Gastroesophageal sphincter (tissue), 4 donors: ENCODE measurements at regions not wholly inside any gene's neighbourhood (a gene's known extent, or its start where the extent isn't known, plus 50 kb on each side); places are given as distances from the start of the nearest gene placed in this dataset.

Source experiments
- ATAC-seq: fragments of 150-250 bp; one replicate; pipeline ENCODE4 v1.9.1; 2016; ENCODE audit warnings: mild to moderate bottlenecking, moderate library complexity
- H3K27ac ChIP-seq, 4 donors: fragments of 200-600 bp; sonication (generic) in 3 of 4; 1 replicate in 3 of 4; 2 replicates in 1 of 4; pipeline ENCODE4 v1.5.1; 2016 to 2019
- H3K27me3 ChIP-seq: fragments of 200-600 bp; sonication (generic); one replicate; pipeline ENCODE4 v1.5.1; 2019
- H3K36me3 ChIP-seq, 2 donors: fragments of 200-600 bp; sonication (generic); one replicate each; pipeline ENCODE4 v1.5.1; 2019; ENCODE audit warnings: control low read depth in 1 of 2
- H3K4me1 ChIP-seq, 3 donors: fragments of 200-600 bp; sonication (generic); 1 replicate in 2 of 3; 2 replicates in 1 of 3; pipeline ENCODE4 v1.5.1; 2016 to 2019; ENCODE audit warnings: control low read depth in 2 of 3
- H3K4me3 ChIP-seq, 2 donors: fragments of 200-600 bp; sonication (generic); one replicate each; pipeline ENCODE4 v1.5.1; 2019; ENCODE audit warnings: mild to moderate bottlenecking in 1 of 2, moderate library complexity in 1 of 2
- H3K9me3 ChIP-seq, 3 donors: fragments of 200-600 bp; sonication (generic); one replicate each; pipeline ENCODE4 v1.5.1; 2017 to 2019; ENCODE audit warnings: control low read depth in 2 of 3
- EP300 ChIP-seq: sonication (generic); formaldehyde crosslinking; IDR thresholded peaks from one replicate; pipeline ENCODE4 v1.6.1; 2017; ENCODE audit warnings: antibody characterized with exemption, mild to moderate bottlenecking
- POLR2A ChIP-seq, 2 donors: fragments of 450-650 bp; IDR thresholded peaks; one replicate each; pipeline ENCODE4 v1.6.1; 2017; ENCODE audit warnings: antibody characterized with exemption in 2 of 2, mild to moderate bottlenecking in 2 of 2, moderate library complexity in 1 of 2
- POLR2AphosphoS5 ChIP-seq: sonication (generic); formaldehyde crosslinking; IDR thresholded peaks from one replicate; pipeline ENCODE4 v1.6.1; 2017; ENCODE audit warnings: antibody characterized with exemption
- WGBS, 2 donors: methylation state at CpG; one replicate each; pipeline ENCODE4 v1.1.5; 2018; ENCODE audit warnings: low coverage in 1 of 2; 5-methylcytosine and 5-hydroxymethylcytosine counted together
- TF ChIP-seq, protein P1 (sequence below), 4 experiments: fragments of 200-600 bp in 2 of 4; fragments of 450-650 bp in 2 of 4; sonication (generic) in 1 of 4; IDR thresholded peaks; one replicate each; pipeline ENCODE4 v1.5.1; 2017 to 2019; ENCODE audit warnings: antibody characterized with exemption in 4 of 4, mild to moderate bottlenecking in 2 of 4, moderate library complexity in 2 of 4

DNA sequence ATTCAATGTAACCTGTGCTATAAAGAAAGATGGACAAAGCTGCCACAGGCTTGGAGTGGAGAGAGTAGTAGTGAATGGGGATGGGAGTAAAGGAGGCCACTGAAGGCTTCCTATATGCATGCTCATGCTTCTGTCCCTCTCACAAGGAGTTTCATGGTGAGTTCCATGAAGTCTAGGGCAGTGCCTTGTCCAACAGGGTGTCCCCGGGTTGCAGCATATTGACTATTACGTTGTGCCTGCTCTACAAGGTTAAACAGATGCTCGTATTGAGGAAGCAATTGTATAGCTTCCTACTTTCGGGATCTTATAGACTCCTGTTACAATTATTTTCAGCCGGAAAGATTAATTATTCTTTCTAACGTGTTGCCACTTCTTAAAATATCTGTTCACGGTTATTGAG is 129.1 kb upstream of the PIK3R1 start:
- H3K27ac ChIP-seq = peak overlapping the region in 3 of 4 donors; percentile 32 to 58 (median 55)
- WGBS, 2 donors = 64 to 86% methylated on average over 2 to 7 of the region's 7 CpGs
- no peak overlapping the region for H3K4me3 ChIP-seq
- H3K36me3 ChIP-seq = no peaks in the 10 kb centered on the region
- peaks cover 0 to 7% (median 0%) of the 10 kb centered on the region in 3 donors for H3K9me3 ChIP-seq
- H3K27me3 ChIP-seq = no peaks in the 10 kb centered on the region
- peaks cover 0 to 24% (median 11%) of the 10 kb centered on the region in 3 donors for H3K4me1 ChIP-seq
- ATAC-seq = peak; percentile 46
- TF ChIP-seq, protein P1, sequence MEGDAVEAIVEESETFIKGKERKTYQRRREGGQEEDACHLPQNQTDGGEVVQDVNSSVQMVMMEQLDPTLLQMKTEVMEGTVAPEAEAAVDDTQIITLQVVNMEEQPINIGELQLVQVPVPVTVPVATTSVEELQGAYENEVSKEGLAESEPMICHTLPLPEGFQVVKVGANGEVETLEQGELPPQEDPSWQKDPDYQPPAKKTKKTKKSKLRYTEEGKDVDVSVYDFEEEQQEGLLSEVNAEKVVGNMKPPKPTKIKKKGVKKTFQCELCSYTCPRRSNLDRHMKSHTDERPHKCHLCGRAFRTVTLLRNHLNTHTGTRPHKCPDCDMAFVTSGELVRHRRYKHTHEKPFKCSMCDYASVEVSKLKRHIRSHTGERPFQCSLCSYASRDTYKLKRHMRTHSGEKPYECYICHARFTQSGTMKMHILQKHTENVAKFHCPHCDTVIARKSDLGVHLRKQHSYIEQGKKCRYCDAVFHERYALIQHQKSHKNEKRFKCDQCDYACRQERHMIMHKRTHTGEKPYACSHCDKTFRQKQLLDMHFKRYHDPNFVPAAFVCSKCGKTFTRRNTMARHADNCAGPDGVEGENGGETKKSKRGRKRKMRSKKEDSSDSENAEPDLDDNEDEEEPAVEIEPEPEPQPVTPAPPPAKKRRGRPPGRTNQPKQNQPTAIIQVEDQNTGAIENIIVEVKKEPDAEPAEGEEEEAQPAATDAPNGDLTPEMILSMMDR (IDR thresholded peaks at IDR 0.05) = no peak
- no peak for TF ChIP-seq POLR2AphosphoS5
- no peak for TF ChIP-seq EP300
- no peak for TF ChIP-seq POLR2A (IDR thresholded peaks at IDR 0.05)

DNA sequence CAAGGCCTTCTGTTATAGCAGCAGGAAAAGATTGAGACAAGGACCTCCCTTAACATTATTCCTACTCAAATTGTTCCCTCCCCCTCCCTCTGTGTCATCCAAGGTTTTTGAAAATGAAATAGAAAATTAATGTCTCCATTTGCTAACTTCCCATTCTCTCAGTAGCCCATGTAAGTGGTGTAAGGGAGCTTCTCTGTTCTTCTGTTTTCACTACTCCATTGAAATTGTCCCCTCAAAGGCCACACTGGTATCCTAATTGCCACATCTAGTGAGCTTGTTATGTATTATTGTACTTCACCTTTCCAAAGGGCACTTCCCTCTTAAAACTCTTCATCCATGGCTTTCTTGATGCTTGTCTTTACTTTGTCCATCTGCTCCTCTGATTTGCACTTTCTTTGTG is 131.2 kb upstream of the PIK3R1 start:
- Histone ChIP-seq H3K27ac (no peak overlapping the region), H3K4me3 (no peak overlapping the region), H3K4me1 (peaks cover 0 to 24% (median 11%) of the 10 kb centered on the region in 3 donors), H3K27me3 (no peaks in the 10 kb centered on the region), H3K9me3 (no peaks in the 10 kb centered on the region), H3K36me3 (no peaks in the 10 kb centered on the region)
- TF ChIP-seq POLR2AphosphoS5 (no peak), EP300 (no peak), POLR2A (IDR thresholded peaks at IDR 0.05) (no peak)
- TF ChIP-seq, protein P1 (IDR thresholded peaks at IDR 0.05) = no peak
- ATAC-seq = no peak

DNA sequence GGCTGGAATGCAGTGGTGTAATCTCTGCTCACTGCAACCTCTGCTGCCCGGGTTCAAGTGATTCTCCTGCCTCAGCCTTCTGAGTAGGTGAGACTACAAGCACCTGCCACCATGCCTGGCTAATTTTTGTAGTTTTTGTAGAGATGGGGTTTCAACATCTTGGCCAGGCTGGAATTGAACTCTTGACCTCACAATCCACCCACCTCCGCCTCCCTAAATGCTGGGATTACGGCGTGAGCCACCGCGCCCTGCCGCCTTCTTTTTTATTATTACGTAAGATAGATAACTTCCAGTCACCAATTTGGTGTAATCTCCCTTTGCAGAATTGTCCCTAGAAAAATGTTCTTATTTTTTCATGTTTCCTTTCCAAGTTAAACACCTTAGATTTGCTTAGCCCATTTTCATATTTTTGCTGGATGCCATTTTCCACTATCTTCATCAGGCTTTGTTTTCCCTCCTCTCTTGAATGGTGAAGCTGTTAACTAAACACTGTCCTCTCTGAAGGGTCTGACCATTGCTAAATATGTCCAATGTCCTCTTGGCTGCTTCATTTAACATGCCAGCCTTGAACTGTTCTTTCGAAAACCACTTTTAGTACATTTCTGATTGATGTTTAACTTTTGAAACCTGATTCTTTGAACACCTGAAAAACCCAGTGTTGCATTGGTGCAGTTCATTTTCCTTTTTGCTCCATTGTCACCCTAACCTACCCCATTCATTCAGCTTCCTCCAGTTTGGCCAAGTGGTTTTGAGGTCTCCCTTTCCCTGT is 135.1 kb upstream of the PIK3R1 start:
- Histone ChIP-seq H3K36me3 (no peaks in the 10 kb centered on the region), H3K4me1 (no peaks in the 10 kb centered on the region), H3K27me3 (no peaks in the 10 kb centered on the region), H3K27ac (no peak overlapping the region), H3K4me3 (no peak overlapping the region), H3K9me3 (no peaks in the 10 kb centered on the region)
- 91 to 98% methylated on average over 8 to 9 of the region's 9 CpGs for WGBS, 2 donors
- ATAC-seq = no peak
- TF ChIP-seq POLR2AphosphoS5 (no peak), EP300 (no peak), POLR2A (IDR thresholded peaks at IDR 0.05) (no peak)
- TF ChIP-seq, protein P1 (IDR thresholded peaks at IDR 0.05) = no peak

DNA sequence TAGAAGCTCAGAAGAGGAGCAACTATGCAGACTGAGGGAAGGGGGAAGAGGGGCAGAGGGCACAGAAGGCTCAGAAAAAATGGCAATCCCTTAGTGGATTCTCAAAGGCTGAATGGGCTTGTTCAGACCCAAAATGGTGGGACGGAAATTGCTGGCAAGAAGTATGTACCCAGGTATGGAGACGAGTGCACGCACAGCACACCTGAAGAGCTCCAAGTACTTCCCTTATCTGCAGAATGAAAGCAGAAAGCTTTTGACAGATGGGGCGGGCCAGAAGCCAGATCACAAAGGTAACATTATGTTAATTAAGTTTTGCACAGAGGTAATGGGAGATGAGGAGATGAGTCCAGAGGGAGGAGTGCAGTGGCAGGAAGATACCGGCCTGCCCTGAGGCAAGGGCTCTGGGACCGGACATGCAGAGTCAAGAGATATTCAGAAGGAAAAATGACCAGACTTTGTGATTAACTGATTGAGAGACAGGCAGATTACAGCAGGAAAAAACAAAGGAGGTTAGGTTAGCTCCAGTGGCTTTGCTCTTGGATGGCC is 138.1 kb upstream of the PIK3R1 start:
- TF ChIP-seq POLR2AphosphoS5 (no peak), EP300 (no peak), POLR2A (IDR thresholded peaks at IDR 0.05) (no peak)
- TF ChIP-seq, protein P1 (IDR thresholded peaks at IDR 0.05) = no peak
- no peaks in the 10 kb centered on the region for H3K27me3 ChIP-seq
- H3K4me1 ChIP-seq = no peaks in the 10 kb centered on the region
- 96% methylated on average over 6 of the region's 6 CpGs for WGBS, 2 donors
- H3K4me3 ChIP-seq = no peak overlapping the region
- H3K27ac ChIP-seq = no peak overlapping the region
- H3K36me3 ChIP-seq = no peaks in the 10 kb centered on the region
- no peaks in the 10 kb centered on the region for H3K9me3 ChIP-seq
- ATAC-seq = no peak

DNA sequence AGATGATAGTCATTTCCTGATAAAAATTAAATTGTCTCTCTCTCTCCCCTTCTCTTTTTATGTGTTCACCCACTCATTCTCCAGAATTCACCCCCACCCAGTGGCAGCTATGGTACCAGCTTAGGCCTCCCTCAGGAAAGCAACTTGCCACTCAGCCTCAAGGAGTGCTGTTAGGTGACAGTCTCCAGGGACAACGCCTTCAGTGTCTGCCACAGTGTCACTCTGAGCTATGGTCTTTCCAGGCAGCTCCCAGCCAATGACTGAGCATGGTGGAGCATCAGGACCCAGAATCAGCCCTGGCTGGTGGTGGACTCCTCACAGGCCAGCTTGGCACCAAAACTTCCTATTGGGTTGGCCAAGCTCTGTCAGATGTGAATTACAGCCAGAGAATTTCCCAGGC is 140.9 kb upstream of the PIK3R1 start:
- TF ChIP-seq POLR2AphosphoS5 = no peak
- TF ChIP-seq, protein P1 (IDR thresholded peaks at IDR 0.05) = no peak
- no peak for TF ChIP-seq POLR2A (IDR thresholded peaks at IDR 0.05)
- no peak for TF ChIP-seq EP300
- H3K9me3 ChIP-seq = no peaks in the 10 kb centered on the region
- no peaks in the 10 kb centered on the region for H3K27me3 ChIP-seq
- H3K36me3 ChIP-seq = no peaks in the 10 kb centered on the region
- no peak overlapping the region for H3K27ac ChIP-seq
- H3K4me1 ChIP-seq = no peaks in the 10 kb centered on the region
- H3K4me3 ChIP-seq = no peak overlapping the region
- ATAC-seq = no peak
- WGBS, 2 donors = 100% methylated on average over 1 of the region's 1 CpG; no CpG with 5 or more reads in 1 of the 2 donors
